Stimulated activated CD4-positive, alpha-beta T cell treated with anti-CD3 and anti-CD28 coated beads, Interleukin-1b, Interleukin-23, amount 100 ng/mL, for 4 hours (primary cell): ENCODE measurements at regions not wholly inside any gene's neighbourhood (a gene's known extent, or its start where the extent isn't known, plus 50 kb on each side); places are given as distances from the start of the nearest gene placed in this dataset.

ENCODE experiments used
- DNase-seq, 2 donors: peaks; one replicate each; pipeline ENCODE4 v3.0.0-alpha.2; 2020; ENCODE audit warnings: low read depth in 2 of 2

GRCh38 chr13:33466262-33466661 lies 180.7 kb upstream of the STARD13 start:
- DNase-seq = no peak

DNA sequence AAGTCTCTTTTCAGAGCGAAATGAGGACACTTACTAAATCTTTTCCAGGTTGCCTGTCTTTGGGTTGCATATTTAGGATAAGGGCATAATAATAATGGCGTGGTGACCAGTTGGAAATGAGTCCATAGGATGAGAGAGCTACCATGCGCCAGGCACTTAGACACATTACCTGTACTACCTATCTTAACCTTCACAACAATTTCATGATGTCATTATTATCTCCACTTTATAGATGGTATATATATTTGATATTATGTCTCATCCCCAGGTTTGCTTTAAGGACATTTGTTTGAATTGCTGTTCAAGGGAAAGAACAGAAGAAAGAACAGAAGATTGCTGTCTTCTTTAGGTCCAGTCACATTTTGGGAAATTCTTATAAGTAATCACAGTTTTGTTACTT lies 182.0 kb upstream of the STARD13 start:
- no peak for DNase-seq

- DNase-seq = no peak
Measured at GRCh38 chr13:33471204-33471603, 185.6 kb upstream of the STARD13 start.

- DNase-seq = no peak
Measured at GRCh38 chr13:33472446-33472845, 186.9 kb upstream of the STARD13 start.

GRCh38 chr13:33479105-33479504 lies 193.6 kb upstream of the STARD13 start:
- no peak for DNase-seq

GRCh38 chr13:33480561-33480960 lies 195.0 kb upstream of the STARD13 start:
- DNase-seq = no peak

- DNase-seq = no peak
Measured at GRCh38 chr13:33483471-33483870, 197.9 kb upstream of the STARD13 start.

- no peak for DNase-seq
Measured at GRCh38 chr13:33485247-33485646, 199.7 kb upstream of the STARD13 start.

DNA sequence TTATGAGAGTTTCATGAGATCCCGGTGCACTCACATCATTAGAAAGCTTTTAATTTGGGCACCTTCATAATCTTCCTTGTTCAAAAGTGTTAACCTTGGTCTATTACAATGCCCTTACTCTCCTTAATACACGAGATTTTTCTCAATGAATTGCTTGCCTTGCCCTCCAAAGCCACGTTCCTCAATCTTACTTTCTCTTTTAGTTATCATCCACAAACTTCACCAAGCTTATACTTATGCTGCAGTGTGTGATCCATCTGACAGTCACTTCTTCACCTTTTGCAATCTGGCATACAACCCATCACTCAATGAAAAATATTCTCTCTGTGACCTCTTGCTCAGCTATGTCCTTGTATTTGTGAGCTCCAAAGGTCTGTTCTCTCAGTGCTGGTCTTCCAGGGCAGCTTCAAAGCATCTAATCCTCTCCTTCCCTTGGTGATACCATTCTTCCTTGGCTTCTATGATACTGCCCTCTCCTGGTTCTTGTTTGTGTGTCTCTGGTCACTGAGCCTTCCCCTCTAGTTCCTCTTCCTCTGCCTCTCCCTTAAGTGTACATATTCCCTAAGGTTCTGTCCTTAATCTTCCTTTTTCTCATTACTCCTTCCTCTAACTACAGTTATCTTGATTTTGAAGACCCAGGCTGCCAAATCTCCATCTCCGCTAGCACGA lies 202.2 kb upstream of the STARD13 start:
- no peak for DNase-seq

- no peak for DNase-seq
Measured at GRCh38 chr13:33489563-33489962, 204.0 kb upstream of the STARD13 start.

- DNase-seq = no peak
Measured at GRCh38 chr13:33490461-33491327, 205.1 kb upstream of the STARD13 start.

DNA sequence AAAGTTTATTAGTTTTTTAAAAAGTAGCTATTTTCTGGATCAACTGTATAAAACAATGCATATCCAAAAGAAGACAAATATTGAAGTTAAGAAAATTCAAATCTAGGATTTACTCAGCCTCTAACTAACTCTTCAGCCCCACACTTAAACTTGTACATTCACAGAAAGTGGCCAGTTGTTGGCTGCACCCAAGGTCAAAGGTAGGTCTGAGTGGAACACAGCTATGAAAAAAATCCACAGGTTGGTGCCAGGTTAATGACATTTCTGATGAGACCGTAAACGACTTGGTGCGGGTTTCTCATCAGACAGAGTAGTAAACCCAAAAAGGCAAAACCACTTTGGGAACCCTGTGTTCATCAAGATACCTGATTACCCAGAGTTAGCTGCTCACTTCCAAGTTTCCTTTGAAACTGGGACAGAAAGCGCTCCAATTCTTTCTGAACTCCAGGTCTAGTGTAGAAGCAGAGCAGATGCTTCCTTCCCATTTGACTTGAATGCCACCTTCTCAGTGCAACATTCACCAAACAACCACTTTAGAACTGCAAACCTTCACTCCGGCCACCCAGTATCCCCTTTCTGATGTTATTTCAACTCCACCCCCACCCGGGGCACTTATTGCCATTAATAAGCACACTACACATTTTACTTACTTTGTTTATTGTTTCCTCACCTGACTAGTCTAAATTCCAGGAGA lies 208.3 kb upstream of the STARD13 start:
- no peak for DNase-seq

DNA sequence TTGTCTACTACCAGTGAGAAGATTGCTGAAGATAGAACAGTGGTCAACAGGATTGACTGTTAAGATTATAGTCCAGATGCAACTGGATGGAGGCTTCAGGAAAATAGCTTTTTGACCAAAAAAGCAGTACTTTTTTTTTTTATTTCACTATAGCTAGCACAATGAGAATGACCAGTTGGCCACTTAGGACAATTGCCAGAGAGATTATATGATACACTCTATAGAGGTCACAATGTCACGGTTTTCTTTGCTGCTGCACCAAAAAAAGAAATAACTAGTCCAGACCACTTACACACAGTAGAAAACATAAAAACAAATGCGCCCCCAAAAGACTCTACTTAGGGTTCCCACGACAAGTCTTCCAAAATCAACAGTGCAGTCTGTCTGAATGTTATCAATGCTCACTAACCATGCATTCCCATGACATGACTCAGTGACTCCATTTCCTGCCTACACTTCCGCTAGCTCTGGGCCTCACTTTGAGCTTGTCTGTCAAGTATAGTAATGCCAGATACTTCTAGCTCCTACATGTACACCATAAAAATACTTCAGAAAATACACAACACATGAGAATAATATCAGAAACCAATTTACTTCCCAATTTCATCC lies 209.1 kb upstream of the STARD13 start:
- DNase-seq = no peak

- no peak for DNase-seq
Measured at GRCh38 chr13:33496336-33496735, 210.8 kb upstream of the STARD13 start.

DNA sequence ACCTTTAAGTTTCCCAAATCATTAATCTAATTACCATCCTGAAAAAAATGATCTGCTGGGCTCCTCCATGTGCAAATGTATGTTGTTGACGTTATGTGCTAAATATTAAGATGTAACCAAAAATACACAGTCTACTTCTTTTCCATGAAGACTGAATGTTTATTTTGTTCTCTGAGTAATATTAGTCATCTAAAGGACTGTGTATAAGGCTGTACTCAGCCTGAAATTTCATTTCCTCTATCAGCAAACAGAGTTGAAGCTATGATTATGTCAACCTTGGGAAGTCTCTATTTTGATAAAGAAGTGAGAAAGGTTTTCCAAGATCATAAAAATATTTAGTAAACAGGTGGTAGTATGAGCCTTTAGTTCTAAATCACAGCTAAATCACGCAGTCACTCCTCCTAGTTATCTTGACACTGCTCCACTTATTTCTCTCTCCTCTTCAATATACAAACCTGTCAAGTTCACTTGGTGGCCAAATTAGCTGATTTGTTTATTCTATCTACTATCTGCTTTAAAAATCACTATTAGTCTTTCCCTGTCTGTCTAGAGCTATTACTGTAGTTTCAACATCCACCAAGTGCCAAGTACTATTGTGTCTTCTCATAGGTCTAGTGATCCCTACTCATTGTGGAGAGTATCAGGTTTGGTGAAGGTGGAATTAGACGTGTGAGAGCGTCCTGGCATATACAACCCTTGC lies 211.7 kb upstream of the STARD13 start:
- DNase-seq = no peak

DNA sequence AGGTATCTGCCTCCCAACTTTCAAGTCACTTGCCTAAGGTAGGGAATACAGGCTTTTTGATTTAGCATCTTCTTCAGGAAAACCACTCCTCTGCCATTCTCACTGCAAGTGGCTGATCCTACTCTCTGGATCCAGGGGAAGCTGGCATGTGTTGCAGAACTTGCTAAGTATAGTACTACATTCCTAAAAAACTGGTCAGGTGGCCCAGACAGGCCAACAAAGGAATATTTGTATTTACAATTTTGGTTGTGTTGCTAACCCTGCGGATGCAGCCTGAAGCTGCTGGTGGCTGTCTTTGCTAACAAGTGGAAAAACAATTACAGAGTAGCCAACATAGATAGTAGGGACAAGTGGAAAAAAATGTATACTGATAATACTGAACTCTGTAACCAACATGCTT lies 222.5 kb upstream of the STARD13 start:
- no peak for DNase-seq

GRCh38 chr13:33509642-33510229 lies 224.2 kb upstream of the STARD13 start:
- DNase-seq = no peak

DNA sequence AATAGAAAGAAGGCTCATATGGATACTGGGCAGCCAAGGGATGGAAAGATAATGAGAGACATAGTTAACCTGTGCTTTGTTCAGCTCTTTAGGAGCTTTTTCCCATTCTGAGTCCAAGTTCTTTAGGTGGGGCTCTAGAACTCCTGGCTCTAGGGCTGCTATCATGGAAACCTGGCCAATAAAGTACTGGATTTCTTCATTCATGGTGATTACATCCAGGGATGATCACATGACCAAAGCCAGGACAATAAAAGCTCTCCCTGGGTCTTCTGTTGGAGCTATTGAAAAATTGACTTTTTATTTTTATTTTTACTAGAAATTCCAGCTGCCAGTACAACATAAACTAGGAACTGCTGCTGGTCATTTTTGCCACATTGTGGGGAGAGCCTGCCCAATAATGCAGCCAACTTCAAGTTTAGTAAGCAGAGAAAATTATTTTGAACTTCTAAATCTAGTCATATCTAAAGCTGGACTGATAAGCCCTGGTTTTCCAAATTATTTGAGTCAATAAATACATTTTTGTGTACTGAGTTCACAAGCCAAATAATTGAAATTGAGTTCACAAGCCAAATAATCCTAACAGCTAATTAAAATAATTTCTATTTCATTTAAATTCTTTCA lies 224.9 kb upstream of the STARD13 start:
- no peak for DNase-seq

GRCh38 chr13:33512880-33513554 lies 227.5 kb upstream of the STARD13 start:
- DNase-seq = no peak

GRCh38 chr13:33514362-33514761 lies 228.8 kb upstream of the STARD13 start:
- no peak for DNase-seq
